ENCODE measurements at regions not wholly inside any gene's neighbourhood (a gene's known extent, or its start where the extent isn't known, plus 50 kb on each side); places are given as distances from the start of the nearest gene placed in this dataset.

- no peak for DNase-seq (ENCODE audit: low read depth, low spot score)
Observed at GRCh38 chr13:102935896-102936321, 90.1 kb downstream of the ERCC5 start.

GRCh38 chr13:102933523-102933922, 87.7 kb downstream of the ERCC5 start:
- DNase-seq (ENCODE audit: low read depth, low spot score): no peak

- DNase-seq (ENCODE audit: low read depth, low spot score): no peak
Observed at GRCh38 chr13:102933122-102933521, 87.3 kb downstream of the ERCC5 start.

GRCh38 chr13:102932331-102932730, 86.5 kb downstream of the ERCC5 start:
- DNase-seq (ENCODE audit: low read depth, low spot score): no peak

- no peak for DNase-seq (ENCODE audit: low read depth, low spot score)
Observed at GRCh38 chr13:102930566-102930965, 84.7 kb downstream of the ERCC5 start.

- DNase-seq (ENCODE audit: low read depth, low spot score): no peak
Observed at GRCh38 chr13:102928941-102929675, 83.3 kb downstream of the ERCC5 start.
